HG03457 (cell line): ENCODE measurements at regions not wholly inside any gene's neighbourhood (a gene's known extent, or its start where the extent isn't known, plus 50 kb on each side); places are given as distances from the start of the nearest gene placed in this dataset.
"Not testable (repeated sequence)": the region's sequence is repeated elsewhere in the genome, so short reads cannot be mapped to it uniquely, and the experiment has no call there.

Experiments used
- ATAC-seq: cut with Tn5 transposase; IDR thresholded peaks from one replicate; pipeline ENCODE4 v1.9.1; 2021; ENCODE audit warnings: moderate number of reproducible peaks; ENCODE audit not compliant: unreplicated experiment

GRCh38 chr2:111492995-111493719 lies 372.4 kb downstream of the BCL2L11 start:
- ATAC-seq, result not testable (repeated sequence)

GRCh38 chr2:111493720-111494078 lies 373.0 kb downstream of the BCL2L11 start:
- peak; percentile 47 for ATAC-seq

GRCh38 chr2:111494288-111494980 lies 373.7 kb downstream of the BCL2L11 start:
- ATAC-seq, result not testable (repeated sequence)

- ATAC-seq, result peak; percentile 51
These were observed 374.2 kb downstream of the BCL2L11 start for GRCh38 chr2:111494981-111495315.

GRCh38 chr2:111495636-111496035 lies 374.9 kb downstream of the BCL2L11 start:
- not testable (repeated sequence) for ATAC-seq

- not testable (repeated sequence) for ATAC-seq
These were observed 375.5 kb downstream of the BCL2L11 start for GRCh38 chr2:111496176-111496575.

- ATAC-seq, result not testable (repeated sequence)
These were observed 376.1 kb downstream of the BCL2L11 start for GRCh38 chr2:111496860-111497259.

GRCh38 chr2:111497270-111497669 lies 376.6 kb downstream of the BCL2L11 start:
- not testable (repeated sequence) for ATAC-seq

GRCh38 chr2:111500536-111501062 lies 379.9 kb downstream of the BCL2L11 start:
- ATAC-seq, result not testable (repeated sequence)

- ATAC-seq, result not testable (repeated sequence)
These were observed 380.0 kb downstream of the ANAPC1 start for GRCh38 chr2:111503844-111504570.

GRCh38 chr2:111504571-111504942 lies 379.4 kb downstream of the ANAPC1 start:
- not testable (repeated sequence) for ATAC-seq

GRCh38 chr2:111505267-111505666 lies 378.7 kb downstream of the ANAPC1 start:
- ATAC-seq, result not testable (repeated sequence)

- peak; percentile 87 for ATAC-seq
These were observed 377.1 kb downstream of the ANAPC1 start for GRCh38 chr2:111506936-111507335.

- not testable (repeated sequence) for ATAC-seq
These were observed 374.6 kb downstream of the ANAPC1 start for GRCh38 chr2:111509225-111509869.

- ATAC-seq, result not testable (repeated sequence)
These were observed 373.6 kb downstream of the ANAPC1 start for GRCh38 chr2:111510384-111510783.

GRCh38 chr2:111511062-111511461 lies 372.9 kb downstream of the ANAPC1 start:
- ATAC-seq, result not testable (repeated sequence)

- not testable (repeated sequence) for ATAC-seq
These were observed 371.6 kb downstream of the ANAPC1 start for GRCh38 chr2:111512378-111512777.

- not testable (repeated sequence) for ATAC-seq
These were observed 369.9 kb downstream of the ANAPC1 start for GRCh38 chr2:111514138-111514537.

GRCh38 chr2:111517050-111517720 lies 366.8 kb downstream of the ANAPC1 start:
- ATAC-seq, result not testable (repeated sequence)

- not testable (repeated sequence) for ATAC-seq
These were observed 366.3 kb downstream of the ANAPC1 start for GRCh38 chr2:111517721-111518053.
